ENCODE measurements at regions not wholly inside any gene's neighbourhood (a gene's known extent, or its start where the extent isn't known, plus 50 kb on each side); places are given as distances from the start of the nearest gene placed in this dataset.

GRCh38 chr1:232355162-232356006, 274.5 kb downstream of the SIPA1L2 start:
- no peak overlapping the region for H3K18ac ChIP-seq (ENCODE audit: low read depth, low read length)
- no peak overlapping the region for H2AFZ ChIP-seq (replicated peaks; ENCODE audit: low read length, poor library complexity)
- H3K56ac ChIP-seq (ENCODE audit: extremely low read depth, insufficient read depth, low read length): no peak overlapping the region
- H4K8ac ChIP-seq (ENCODE audit: low read depth in 2 of 2, low read length in 2 of 2): no peak overlapping the region
- H3K9me1 ChIP-seq (ENCODE audit: insufficient read depth, low read length): no peaks in the 10 kb centered on the region
- no peak overlapping the region for H3K23ac ChIP-seq (ENCODE audit: low read depth, low read length)
- H3K4me1 ChIP-seq (ENCODE audit: control insufficient read depth, insufficient read depth, low read length): no peaks in the 10 kb centered on the region
- no peak overlapping the region for H2AK5ac ChIP-seq (ENCODE audit: low read depth, low read length)
- no peak overlapping the region for H3K14ac ChIP-seq (replicated peaks; ENCODE audit: low read depth, low read length)
- ChIA-PET CTCF (no interaction called here), POLR2A (ENCODE audit: unreplicated experiment) (no interaction called here)
- H4K20me1 ChIP-seq (ENCODE audit: insufficient read depth, low read length): no peaks in the 10 kb centered on the region
- no peak overlapping the region for H2BK20ac ChIP-seq (ENCODE audit: low read depth, low read length)
- no peaks in the 10 kb centered on the region for H3K9me3 ChIP-seq (ENCODE audit: control insufficient read depth, insufficient read depth, low read length)
- no peak for ATAC-seq (ENCODE audit: low read depth)
- intact Hi-C loops (cut with micrococcal nuclease): no loop called here
- no peak overlapping the region for H2BK15ac ChIP-seq (ENCODE audit: low read depth, low read length)
- TF ChIP-seq POLR2A (IDR thresholded peaks at IDR 0.05; ENCODE audit: low read depth, low read length) (no peak), RAD21 (IDR thresholded peaks at IDR 0.05; ENCODE audit: low read length) (no peak), ELK1 (IDR thresholded peaks at IDR 0.05; ENCODE audit: borderline replicate concordance, low read depth, low read length) (no peak), CHD1 (IDR thresholded peaks at IDR 0.05; ENCODE audit: low read depth, low read length) (no peak), CTCF (conservative IDR thresholded peaks at IDR 0.05; ENCODE audit: low read depth, low read length) (no peak), BHLHE40 (IDR thresholded peaks at IDR 0.05; ENCODE audit: low read depth, low read length) (no peak), NFE2L2 (IDR thresholded peaks at IDR 0.05; ENCODE audit: low read depth, low read length) (no peak), MXI1 (IDR thresholded peaks at IDR 0.05; ENCODE audit: borderline replicate concordance, low read depth, low read length) (no peak), RFX5 (IDR thresholded peaks at IDR 0.05; ENCODE audit: low read depth, low read length) (no peak), CEBPB (IDR thresholded peaks at IDR 0.05; ENCODE audit: low read depth, low read length) (no peak), MAZ (IDR thresholded peaks at IDR 0.05; ENCODE audit: borderline replicate concordance, low read depth, low read length) (no peak), RCOR1 (IDR thresholded peaks at IDR 0.05; ENCODE audit: insufficient replicate concordance, low read length) (no peak), FOS (IDR thresholded peaks at IDR 0.05; ENCODE audit: low read depth, low read length) (no peak), SMC3 (IDR thresholded peaks at IDR 0.05; ENCODE audit: low read depth, low read length) (no peak), MAFK (IDR thresholded peaks at IDR 0.05; ENCODE audit: low read depth, low read length) (no peak), USF2 (IDR thresholded peaks at IDR 0.05; ENCODE audit: low read depth, low read length) (no peak)
- no peak overlapping the region for H4K91ac ChIP-seq (ENCODE audit: insufficient read depth, low read depth, low read length)
- DNase-seq: no peak
- no peaks in the 10 kb centered on the region for H3K79me1 ChIP-seq (ENCODE audit: low read depth in 1 of 2, low read length in 2 of 2)
- BruUV-seq (replicated peaks): no TSS peak
- no peak overlapping the region for H3K4me2 ChIP-seq (ENCODE audit: low read depth, low read length)
- H3K4ac ChIP-seq (ENCODE audit: low read depth, low read length): no peak overlapping the region
- H2BK120ac ChIP-seq (ENCODE audit: low read depth, low read length): no peak overlapping the region
- 67% methylated on average over 1 of the region's 7 CpGs; no CpG with 5 or more reads in 1 of the 2 experiments for WGBS, 2 experiments (ENCODE audit: extremely low coverage in 2 of 2, insufficient read length in 1 of 2)
- no peaks in the 10 kb centered on the region for H3K36me3 ChIP-seq (ENCODE audit: control insufficient read depth, insufficient read depth, low read length)
- in situ Hi-C loops (cut with MboI; ENCODE audit: low sequenced_read_pairs): no loop called here
- H3K27me3 ChIP-seq (ENCODE audit: control insufficient read depth, insufficient read depth, low read length): peaks cover 14% of the 10 kb centered on the region
- H3K27ac ChIP-seq (ENCODE audit: insufficient read depth, low read length): no peak overlapping the region
- no peak overlapping the region for H4K5ac ChIP-seq (ENCODE audit: low read depth, low read length)
- no peak overlapping the region for H2AK9ac ChIP-seq (replicated peaks; ENCODE audit: low read depth, low read length, poor library complexity)
- no peak overlapping the region for H3K4me3 ChIP-seq (ENCODE audit: insufficient read depth, low read depth, low read length)
- H3K9ac ChIP-seq (ENCODE audit: low read depth, low read length): no peak overlapping the region
- no peak overlapping the region for H2BK5ac ChIP-seq (ENCODE audit: low read depth, low read length, poor library complexity, severe bottlenecking)
- dilution Hi-C loops (cut with HindIII; ENCODE audit: low sequenced_read_pairs, unreplicated experiment): no loop called here

Data from IMR-90 (cell line).